ENCODE measurements at regions not wholly inside any gene's neighbourhood (a gene's known extent, or its start where the extent isn't known, plus 50 kb on each side); places are given as distances from the start of the nearest gene placed in this dataset.
"Not testable (repeated sequence)": the region's sequence is repeated elsewhere in the genome, so short reads cannot be mapped to it uniquely, and the experiment has no call there.

DNA sequence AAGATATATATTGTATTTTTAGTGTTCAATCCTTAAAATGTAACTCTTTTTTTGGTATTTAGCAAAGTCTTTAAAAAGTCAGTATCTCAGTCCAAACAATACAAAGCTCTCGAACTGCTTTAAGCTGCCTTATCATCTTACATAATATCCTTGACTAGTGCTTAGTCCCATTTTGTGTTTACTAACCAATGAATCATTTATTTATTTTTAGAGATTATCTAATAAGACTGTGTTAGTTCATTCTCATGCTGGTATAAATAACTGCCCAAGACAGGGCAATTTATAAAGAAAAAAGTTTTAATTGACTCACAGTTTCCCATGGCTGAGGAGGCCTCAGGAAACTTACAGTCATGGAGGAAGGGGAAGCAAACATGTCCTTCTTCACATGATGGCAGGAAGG lies 248.3 kb upstream of the KYNU start:
- no peak for DNase-seq (ENCODE audit: low read depth)
- Histone ChIP-seq H3K4me3 (ENCODE audit: low read length) (no peak overlapping the region), H3K27me3 (replicated peaks; ENCODE audit: control insufficient read depth, insufficient read depth, low read length) (no peaks in the 10 kb centered on the region), H3K4me1 (ENCODE audit: control insufficient read depth, insufficient read depth, low read length) (no peaks in the 10 kb centered on the region), H3K9me3 (ENCODE audit: control insufficient read depth, low read length) (no peaks in the 10 kb centered on the region), H3K36me3 (ENCODE audit: control insufficient read depth, insufficient read depth, low read length, severe bottlenecking) (no peaks in the 10 kb centered on the region), H3K9ac (ENCODE audit: low read length) (no peak overlapping the region)

DNA sequence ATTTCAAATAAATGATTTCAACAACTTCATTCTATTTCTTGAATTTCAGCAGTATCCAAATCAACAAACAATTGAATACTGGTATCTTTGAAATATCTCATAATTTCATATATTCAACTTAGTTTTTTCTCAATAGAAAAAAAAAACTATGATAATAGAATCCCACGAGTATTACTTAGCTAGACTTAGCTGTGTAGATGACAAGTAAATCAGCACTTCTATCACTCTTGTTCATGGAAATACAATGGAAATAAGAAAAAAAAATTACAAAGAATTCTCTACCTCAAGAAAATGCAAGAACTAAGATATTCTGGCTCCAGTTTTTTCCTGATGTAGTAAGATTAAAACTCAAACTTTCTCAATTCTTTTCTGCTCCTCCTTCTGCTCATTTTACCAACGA lies 256.2 kb upstream of the KYNU start:
- no peak for DNase-seq (ENCODE audit: low read depth)
- Histone ChIP-seq H3K9ac (ENCODE audit: low read length) (no peak overlapping the region), H3K36me3 (ENCODE audit: control insufficient read depth, insufficient read depth, low read length, severe bottlenecking) (no peaks in the 10 kb centered on the region), H3K4me3 (ENCODE audit: low read length) (no peak overlapping the region), H3K9me3 (ENCODE audit: control insufficient read depth, low read length) (no peaks in the 10 kb centered on the region), H3K4me1 (ENCODE audit: control insufficient read depth, insufficient read depth, low read length) (no peaks in the 10 kb centered on the region), H3K27me3 (replicated peaks; ENCODE audit: control insufficient read depth, insufficient read depth, low read length) (no peaks in the 10 kb centered on the region)

DNA sequence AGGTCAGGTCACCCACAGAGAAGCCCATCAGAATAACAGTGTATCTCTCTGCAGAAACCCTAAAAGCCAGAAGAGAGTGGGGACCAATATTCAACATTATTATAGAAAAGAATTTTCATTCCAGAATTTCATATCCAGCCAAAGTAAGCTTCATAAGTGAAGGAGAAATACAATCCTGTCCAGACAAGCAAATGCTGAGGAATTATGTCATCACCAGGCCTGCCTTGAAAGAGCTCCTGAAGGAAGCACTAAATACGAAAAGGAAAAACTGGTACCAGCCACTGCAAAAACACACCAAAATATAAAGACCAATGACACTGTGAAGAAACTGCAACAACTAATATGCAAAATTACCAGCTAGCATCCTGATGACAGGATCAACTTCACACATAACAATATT lies 260.0 kb upstream of the KYNU start:
- no peak for DNase-seq (ENCODE audit: low read depth)

DNA sequence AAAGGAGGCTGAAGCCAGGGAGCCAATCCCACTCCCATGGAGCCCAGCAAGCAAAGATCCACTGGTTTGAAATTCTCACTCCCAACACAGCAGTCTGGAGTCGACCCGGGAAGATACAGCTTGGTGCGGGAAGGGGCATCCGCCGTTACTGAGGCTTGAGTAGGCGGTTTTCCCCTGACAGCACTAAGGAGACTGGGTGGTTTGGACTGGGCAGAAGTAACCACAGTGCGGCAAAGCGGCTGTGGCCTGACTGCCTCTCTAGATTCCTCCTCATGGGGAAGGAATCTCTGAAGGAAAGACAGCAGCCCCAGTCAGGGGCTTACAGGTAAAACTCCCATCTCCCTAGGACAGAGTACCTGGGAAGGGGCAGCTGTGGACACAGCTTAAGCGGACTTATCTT lies 261.6 kb upstream of the KYNU start:
- Histone ChIP-seq H3K4me3 (ENCODE audit: low read length) (no peak overlapping the region), H3K27me3 (replicated peaks; ENCODE audit: control insufficient read depth, insufficient read depth, low read length) (no peaks in the 10 kb centered on the region), H3K36me3 (ENCODE audit: control insufficient read depth, insufficient read depth, low read length, severe bottlenecking) (no peaks in the 10 kb centered on the region), H3K4me1 (ENCODE audit: control insufficient read depth, insufficient read depth, low read length) (no peaks in the 10 kb centered on the region), H3K9ac (ENCODE audit: low read length) (no peak overlapping the region), H3K9me3 (ENCODE audit: control insufficient read depth, low read length) (no peaks in the 10 kb centered on the region)
- no peak for DNase-seq (ENCODE audit: low read depth)

More for the DNA sequence above, 260.0 kb upstream of the KYNU start:
- Histone ChIP-seq H3K36me3 (ENCODE audit: control insufficient read depth, insufficient read depth, low read length, severe bottlenecking) (no peaks in the 10 kb centered on the region), H3K4me3 (ENCODE audit: low read length) (no peak overlapping the region), H3K9ac (ENCODE audit: low read length) (no peak overlapping the region), H3K4me1 (ENCODE audit: control insufficient read depth, insufficient read depth, low read length) (no peaks in the 10 kb centered on the region), H3K9me3 (ENCODE audit: control insufficient read depth, low read length) (no peaks in the 10 kb centered on the region), H3K27me3 (replicated peaks; ENCODE audit: control insufficient read depth, insufficient read depth, low read length) (no peaks in the 10 kb centered on the region)

DNA sequence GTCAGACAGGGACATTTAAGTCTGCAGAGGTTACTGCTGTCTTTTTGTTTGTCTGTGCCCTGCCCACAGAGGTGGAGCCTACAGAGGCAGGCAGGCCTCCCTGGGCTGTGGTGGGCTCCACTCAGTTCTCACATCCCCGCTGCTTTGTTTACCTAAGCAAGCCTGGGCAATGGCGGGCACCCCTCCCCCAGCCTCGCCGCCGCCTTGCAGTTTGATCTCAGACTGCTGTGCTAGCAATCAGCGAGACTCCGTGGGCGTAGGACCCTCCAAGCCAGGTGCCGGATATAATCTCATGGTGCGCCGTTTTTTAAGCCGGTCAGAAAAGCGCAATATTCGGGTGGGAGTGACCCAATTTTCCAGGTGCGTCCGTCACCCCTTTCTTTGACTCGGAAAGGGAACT lies 264.3 kb upstream of the KYNU start:
- not testable (repeated sequence) for H3K4me1 ChIP-seq (ENCODE audit: control insufficient read depth, insufficient read depth, low read length); H3K27me3 ChIP-seq (replicated peaks; ENCODE audit: control insufficient read depth, insufficient read depth, low read length); H3K9ac ChIP-seq (ENCODE audit: low read length); H3K9me3 ChIP-seq (ENCODE audit: control insufficient read depth, low read length); DNase-seq (ENCODE audit: low read depth); H3K36me3 ChIP-seq (ENCODE audit: control insufficient read depth, insufficient read depth, low read length, severe bottlenecking); H3K4me3 ChIP-seq (ENCODE audit: low read length)

DNA sequence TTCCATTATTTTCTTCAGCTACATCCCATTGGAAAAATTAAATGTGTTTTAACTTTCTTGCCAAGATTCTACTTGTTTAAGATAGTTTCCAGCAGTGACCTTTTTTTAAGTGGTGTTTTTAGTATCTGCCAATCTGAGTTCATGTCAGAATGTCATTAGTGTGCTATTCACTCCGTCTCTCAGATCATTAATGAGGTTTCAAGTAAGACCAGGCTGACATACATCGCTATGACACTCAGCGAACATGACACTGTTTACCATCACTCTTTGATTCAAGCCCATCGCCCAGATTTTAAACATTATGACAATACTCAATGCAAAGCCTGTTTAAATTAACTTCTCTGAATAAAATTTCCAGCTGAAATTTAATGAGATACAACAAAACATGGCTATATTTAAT lies 272.0 kb upstream of the KYNU start:
- H3K4me3 ChIP-seq (ENCODE audit: low read length): no peak overlapping the region
- no peak overlapping the region for H3K9ac ChIP-seq (ENCODE audit: low read length)
- H3K9me3 ChIP-seq (ENCODE audit: control insufficient read depth, low read length): no peaks in the 10 kb centered on the region
- no peaks in the 10 kb centered on the region for H3K36me3 ChIP-seq (ENCODE audit: control insufficient read depth, insufficient read depth, low read length, severe bottlenecking)
- DNase-seq (ENCODE audit: low read depth): no peak
- no peaks in the 10 kb centered on the region for H3K4me1 ChIP-seq (ENCODE audit: control insufficient read depth, insufficient read depth, low read length)
- H3K27me3 ChIP-seq (replicated peaks; ENCODE audit: control insufficient read depth, insufficient read depth, low read length): no peaks in the 10 kb centered on the region

DNA sequence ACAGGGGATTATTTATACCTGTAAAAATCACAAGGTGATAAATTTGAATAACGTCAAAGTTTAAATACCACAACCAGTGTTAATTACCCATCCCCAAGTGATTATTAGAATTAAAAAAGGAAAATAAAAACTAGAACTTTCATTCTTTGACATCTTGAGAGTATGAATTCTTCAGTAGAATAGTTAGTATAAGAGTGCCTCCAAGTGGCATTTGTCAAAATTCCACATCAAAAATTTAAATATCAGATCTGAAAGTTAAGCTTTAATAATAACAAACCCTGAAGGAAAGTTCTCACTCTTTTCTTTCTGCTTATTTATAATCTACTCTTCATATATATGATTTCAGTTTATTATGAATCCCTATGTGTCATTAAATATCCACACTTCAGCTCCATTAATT lies 273.7 kb upstream of the KYNU start:
- H3K27me3 ChIP-seq (replicated peaks; ENCODE audit: control insufficient read depth, insufficient read depth, low read length): no peaks in the 10 kb centered on the region
- H3K9me3 ChIP-seq (ENCODE audit: control insufficient read depth, low read length): no peaks in the 10 kb centered on the region
- no peak overlapping the region for H3K4me3 ChIP-seq (ENCODE audit: low read length)
- H3K36me3 ChIP-seq (ENCODE audit: control insufficient read depth, insufficient read depth, low read length, severe bottlenecking): no peaks in the 10 kb centered on the region
- no peak overlapping the region for H3K9ac ChIP-seq (ENCODE audit: low read length)
- H3K4me1 ChIP-seq (ENCODE audit: control insufficient read depth, insufficient read depth, low read length): no peaks in the 10 kb centered on the region
- peak; percentile 62 for DNase-seq (ENCODE audit: low read depth)

DNA sequence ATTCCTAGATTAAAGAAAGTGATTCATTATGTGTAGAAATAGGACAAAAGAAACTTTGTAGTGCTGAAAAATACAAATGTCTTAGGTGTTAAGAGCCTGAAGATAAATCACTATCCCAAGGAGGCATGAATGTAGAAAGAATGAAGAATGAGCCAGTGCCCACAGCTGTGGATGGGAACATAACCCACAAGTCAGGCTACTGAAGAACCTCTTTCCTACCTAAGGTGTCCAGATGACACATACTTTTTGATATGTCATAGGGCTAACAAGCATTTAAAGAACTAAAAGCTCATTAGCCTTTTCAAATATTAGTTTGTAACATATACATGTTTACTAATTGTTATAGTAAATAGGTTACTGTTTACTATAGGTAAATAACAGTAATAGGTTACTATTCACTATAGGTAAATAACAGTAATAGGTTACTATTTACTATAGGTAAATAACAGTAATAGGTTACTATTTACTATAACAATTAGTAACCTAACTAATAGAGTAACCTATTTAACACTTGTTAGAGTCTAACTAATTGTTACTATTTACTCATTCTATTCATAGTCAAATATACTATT lies 275.0 kb upstream of the KYNU start:
- H3K4me1 ChIP-seq (ENCODE audit: control insufficient read depth, insufficient read depth, low read length): no peaks in the 10 kb centered on the region
- H3K9me3 ChIP-seq (ENCODE audit: control insufficient read depth, low read length): no peaks in the 10 kb centered on the region
- H3K27me3 ChIP-seq (replicated peaks; ENCODE audit: control insufficient read depth, insufficient read depth, low read length): no peaks in the 10 kb centered on the region
- H3K4me3 ChIP-seq (ENCODE audit: low read length): no peak overlapping the region
- no peak overlapping the region for H3K9ac ChIP-seq (ENCODE audit: low read length)
- DNase-seq (ENCODE audit: low read depth): no peak
- no peaks in the 10 kb centered on the region for H3K36me3 ChIP-seq (ENCODE audit: control insufficient read depth, insufficient read depth, low read length, severe bottlenecking)

DNA sequence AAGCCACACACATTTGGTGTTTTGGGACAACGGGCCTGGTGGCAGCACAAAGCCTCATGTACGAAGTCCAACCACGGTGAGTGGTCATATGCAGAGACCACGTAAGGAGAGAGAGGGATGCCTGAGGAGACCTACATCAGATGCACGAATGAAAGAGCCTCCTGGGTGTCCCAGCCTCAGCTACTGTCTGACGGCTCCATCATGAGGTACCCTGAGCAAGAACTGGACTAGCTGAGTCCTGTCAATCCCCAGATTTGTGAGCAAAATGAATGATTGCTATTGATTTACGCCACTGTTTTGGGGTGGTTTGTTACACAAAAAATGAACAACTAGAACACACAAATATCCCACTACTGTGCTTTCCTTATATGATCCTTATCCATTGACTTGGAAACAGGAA lies 275.7 kb upstream of the KYNU start:
- no peak for DNase-seq (ENCODE audit: low read depth)
- Histone ChIP-seq H3K36me3 (ENCODE audit: control insufficient read depth, insufficient read depth, low read length, severe bottlenecking) (no peaks in the 10 kb centered on the region), H3K4me3 (ENCODE audit: low read length) (no peak overlapping the region), H3K27me3 (replicated peaks; ENCODE audit: control insufficient read depth, insufficient read depth, low read length) (no peaks in the 10 kb centered on the region), H3K4me1 (ENCODE audit: control insufficient read depth, insufficient read depth, low read length) (no peaks in the 10 kb centered on the region), H3K9ac (ENCODE audit: low read length) (no peak overlapping the region), H3K9me3 (ENCODE audit: control insufficient read depth, low read length) (no peaks in the 10 kb centered on the region)

DNA sequence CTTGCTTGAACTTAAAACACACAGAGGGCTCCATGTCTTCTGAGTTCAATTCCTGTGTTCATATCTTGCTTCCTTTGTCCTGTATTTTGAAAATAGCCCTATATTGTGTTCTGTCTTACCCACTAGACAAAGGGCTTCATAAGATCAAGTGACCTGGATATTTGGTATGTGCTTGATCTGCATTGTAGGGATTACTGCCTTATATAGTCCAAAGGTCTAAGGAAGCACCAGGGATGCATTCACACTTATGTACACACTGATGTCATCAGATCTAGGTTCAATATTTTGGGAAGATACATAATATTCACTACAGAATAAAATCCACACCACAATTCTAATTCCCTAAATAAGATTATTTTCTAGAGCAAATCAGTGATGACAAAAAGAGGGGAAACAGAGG lies 278.0 kb upstream of the KYNU start:
- Histone ChIP-seq H3K4me3 (ENCODE audit: low read length) (no peak overlapping the region), H3K4me1 (ENCODE audit: control insufficient read depth, insufficient read depth, low read length) (no peaks in the 10 kb centered on the region), H3K36me3 (ENCODE audit: control insufficient read depth, insufficient read depth, low read length, severe bottlenecking) (no peaks in the 10 kb centered on the region), H3K9ac (ENCODE audit: low read length) (no peak overlapping the region), H3K27me3 (replicated peaks; ENCODE audit: control insufficient read depth, insufficient read depth, low read length) (no peaks in the 10 kb centered on the region), H3K9me3 (ENCODE audit: control insufficient read depth, low read length) (no peaks in the 10 kb centered on the region)
- DNase-seq (ENCODE audit: low read depth): no peak

DNA sequence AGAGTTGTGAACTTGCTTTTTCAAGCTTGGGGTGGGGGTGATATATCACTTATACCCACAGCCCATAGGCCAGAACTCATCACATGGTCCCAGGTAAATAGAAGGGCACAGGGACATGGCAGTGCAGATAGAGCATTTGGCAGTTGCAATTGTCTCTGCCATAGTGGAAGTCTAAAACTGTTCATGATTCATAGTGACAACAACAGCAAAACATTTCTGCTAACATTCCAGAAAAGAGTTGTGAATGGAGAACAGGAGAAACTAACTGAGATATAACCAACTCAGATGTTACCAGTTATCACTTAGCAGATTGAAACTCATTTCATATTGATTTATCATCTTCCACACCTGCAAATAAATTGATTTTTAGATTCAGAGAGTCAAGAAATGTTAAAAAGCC lies 278.6 kb upstream of the KYNU start:
- Histone ChIP-seq H3K27me3 (replicated peaks; ENCODE audit: control insufficient read depth, insufficient read depth, low read length) (no peaks in the 10 kb centered on the region), H3K9me3 (ENCODE audit: control insufficient read depth, low read length) (no peaks in the 10 kb centered on the region)
- DNase-seq (ENCODE audit: low read depth): peak; percentile 13

DNA sequence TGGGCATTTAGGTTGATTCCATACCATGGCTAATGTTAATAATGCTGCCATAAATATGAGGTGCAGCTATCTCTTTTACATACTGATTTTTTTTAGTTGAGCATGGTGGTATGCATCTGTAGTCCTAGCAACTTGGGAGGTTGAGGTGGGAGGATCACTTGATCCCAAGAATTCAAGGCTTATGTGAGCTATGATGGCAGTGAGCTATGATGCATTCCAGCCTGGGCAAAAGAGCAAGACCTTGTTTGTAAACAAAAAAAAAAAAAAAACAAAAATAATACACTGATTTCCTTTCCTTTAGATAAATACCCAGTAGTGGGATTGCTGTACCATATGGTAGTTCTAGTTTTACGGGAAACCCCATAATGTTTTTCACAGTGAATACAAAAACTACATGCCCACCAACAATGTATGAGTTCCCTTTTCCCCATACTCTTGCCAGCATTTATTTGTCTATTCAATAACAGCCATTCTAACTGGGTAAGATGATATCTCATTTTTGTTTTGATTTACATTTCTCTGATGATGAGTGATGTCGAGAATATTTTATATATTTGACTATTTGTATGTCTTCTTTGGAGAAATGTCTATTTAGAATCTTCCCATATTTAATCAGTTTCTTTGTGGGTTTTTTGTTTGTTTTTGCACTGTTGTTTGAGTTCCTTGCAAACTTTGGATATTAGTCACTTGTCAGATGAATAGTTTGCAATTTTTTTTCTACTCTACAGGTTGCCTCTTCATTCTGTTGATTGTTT lies 281.0 kb upstream of the KYNU start:
- H3K4me1 ChIP-seq (ENCODE audit: control insufficient read depth, insufficient read depth, low read length): no peaks in the 10 kb centered on the region

More for the DNA sequence above, 278.6 kb upstream of the KYNU start:
- Histone ChIP-seq H3K36me3 (ENCODE audit: control insufficient read depth, insufficient read depth, low read length, severe bottlenecking) (no peaks in the 10 kb centered on the region), H3K4me3 (ENCODE audit: low read length) (no peak overlapping the region), H3K9ac (ENCODE audit: low read length) (no peak overlapping the region), H3K4me1 (ENCODE audit: control insufficient read depth, insufficient read depth, low read length) (no peaks in the 10 kb centered on the region)

More for the DNA sequence above, 281.0 kb upstream of the KYNU start:
- Histone ChIP-seq H3K9me3 (ENCODE audit: control insufficient read depth, low read length) (no peaks in the 10 kb centered on the region), H3K4me3 (ENCODE audit: low read length) (no peak overlapping the region), H3K9ac (ENCODE audit: low read length) (no peak overlapping the region), H3K36me3 (ENCODE audit: control insufficient read depth, insufficient read depth, low read length, severe bottlenecking) (no peaks in the 10 kb centered on the region), H3K27me3 (replicated peaks; ENCODE audit: control insufficient read depth, insufficient read depth, low read length) (no peaks in the 10 kb centered on the region)
- DNase-seq (ENCODE audit: low read depth): peak; percentile 58

Data from adipocyte (in vitro differentiated cells).